GM12865 (cell line): ENCODE measurements at regions not wholly inside any gene's neighbourhood (a gene's known extent, or its start where the extent isn't known, plus 50 kb on each side); places are given as distances from the start of the nearest gene placed in this dataset.
"Not testable (repeated sequence)": the region's sequence is repeated elsewhere in the genome, so short reads cannot be mapped to it uniquely, and the experiment has no call there.

ENCODE experiments used
- DNase-seq: peaks from one replicate; pipeline ENCODE4 v3.0.0; 2010; ENCODE audit warnings: low read depth
- H3K4me3 ChIP-seq: 2 replicates; pipeline ENCODE4 v1.5.1; 2011; ENCODE audit warnings: mild to moderate bottlenecking, low read depth, low read length, control low read depth
- TF ChIP-seq, protein P1 (sequence below): IDR thresholded peaks from 2 replicates; pipeline ENCODE4 v1.5.1; 2011; ENCODE audit warnings: low read length, control low read depth, low read depth, inconsistent platforms; ENCODE audit not compliant: insufficient read depth; ENCODE audit errors: missing control alignments

- TF ChIP-seq, protein P1, sequence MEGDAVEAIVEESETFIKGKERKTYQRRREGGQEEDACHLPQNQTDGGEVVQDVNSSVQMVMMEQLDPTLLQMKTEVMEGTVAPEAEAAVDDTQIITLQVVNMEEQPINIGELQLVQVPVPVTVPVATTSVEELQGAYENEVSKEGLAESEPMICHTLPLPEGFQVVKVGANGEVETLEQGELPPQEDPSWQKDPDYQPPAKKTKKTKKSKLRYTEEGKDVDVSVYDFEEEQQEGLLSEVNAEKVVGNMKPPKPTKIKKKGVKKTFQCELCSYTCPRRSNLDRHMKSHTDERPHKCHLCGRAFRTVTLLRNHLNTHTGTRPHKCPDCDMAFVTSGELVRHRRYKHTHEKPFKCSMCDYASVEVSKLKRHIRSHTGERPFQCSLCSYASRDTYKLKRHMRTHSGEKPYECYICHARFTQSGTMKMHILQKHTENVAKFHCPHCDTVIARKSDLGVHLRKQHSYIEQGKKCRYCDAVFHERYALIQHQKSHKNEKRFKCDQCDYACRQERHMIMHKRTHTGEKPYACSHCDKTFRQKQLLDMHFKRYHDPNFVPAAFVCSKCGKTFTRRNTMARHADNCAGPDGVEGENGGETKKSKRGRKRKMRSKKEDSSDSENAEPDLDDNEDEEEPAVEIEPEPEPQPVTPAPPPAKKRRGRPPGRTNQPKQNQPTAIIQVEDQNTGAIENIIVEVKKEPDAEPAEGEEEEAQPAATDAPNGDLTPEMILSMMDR, result no peak
- no peak overlapping the region for H3K4me3 ChIP-seq
- DNase-seq, result no peak
Observed at GRCh38 chr15:22228101-22228762, 147.9 kb downstream of the OR4M2 start.

GRCh38 chr15:22229990-22230819, 149.9 kb downstream of the OR4M2 start:
- H3K4me3 ChIP-seq, result no peak overlapping the region
- TF ChIP-seq, protein P1, result no peak

GRCh38 chr15:22231603-22232002, 151.3 kb downstream of the OR4M2 start:
- DNase-seq, result no peak
- H3K4me3 ChIP-seq, result no peak overlapping the region
- TF ChIP-seq, protein P1, result no peak

More at GRCh38 chr15:22229990-22230819, 149.9 kb downstream of the OR4M2 start:
- DNase-seq, result no peak

- H3K4me3 ChIP-seq, result no peak overlapping the region
- TF ChIP-seq, protein P1, result no peak
- DNase-seq, result no peak
Observed at GRCh38 chr15:22232675-22233074, 152.3 kb downstream of the OR4M2 start.

DNA sequence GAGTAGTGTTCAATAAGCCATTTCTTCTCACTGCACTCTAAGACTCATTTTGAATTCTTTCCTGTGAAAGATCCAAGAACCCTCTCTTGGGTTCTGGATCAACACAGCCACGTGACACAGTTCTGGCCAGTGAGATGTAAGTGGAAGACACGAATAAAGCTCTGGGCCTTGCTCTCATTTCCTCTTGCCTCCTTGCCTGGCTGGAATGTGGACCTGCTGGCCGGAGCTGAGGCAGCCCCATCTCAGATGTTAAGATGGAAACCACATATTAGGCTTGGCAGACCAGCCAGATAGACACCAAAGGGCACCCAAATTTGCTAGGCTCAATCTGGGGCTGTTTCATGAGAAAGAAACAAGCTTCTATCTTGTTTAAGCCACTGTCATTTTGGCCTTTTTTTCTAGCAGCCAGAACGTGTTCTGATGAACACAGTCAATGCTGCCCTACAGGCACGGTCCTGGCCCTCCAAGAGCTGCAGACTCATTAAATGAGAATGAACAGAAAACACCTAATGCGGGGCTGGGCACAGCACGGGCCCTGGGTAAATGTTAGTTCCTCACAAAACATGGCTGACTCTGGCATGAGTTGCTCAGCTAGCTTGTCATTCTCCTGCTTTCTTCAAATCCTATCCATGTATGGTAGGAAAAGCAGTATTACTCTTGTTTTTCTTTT, 155.1 kb downstream of the OR4M2 start:
- not testable (repeated sequence) for H3K4me3 ChIP-seq, DNase-seq

GRCh38 chr15:22236469-22236868, 156.1 kb downstream of the OR4M2 start:
- no peak overlapping the region for H3K4me3 ChIP-seq
- TF ChIP-seq, protein P1, result no peak
- no peak for DNase-seq

DNA sequence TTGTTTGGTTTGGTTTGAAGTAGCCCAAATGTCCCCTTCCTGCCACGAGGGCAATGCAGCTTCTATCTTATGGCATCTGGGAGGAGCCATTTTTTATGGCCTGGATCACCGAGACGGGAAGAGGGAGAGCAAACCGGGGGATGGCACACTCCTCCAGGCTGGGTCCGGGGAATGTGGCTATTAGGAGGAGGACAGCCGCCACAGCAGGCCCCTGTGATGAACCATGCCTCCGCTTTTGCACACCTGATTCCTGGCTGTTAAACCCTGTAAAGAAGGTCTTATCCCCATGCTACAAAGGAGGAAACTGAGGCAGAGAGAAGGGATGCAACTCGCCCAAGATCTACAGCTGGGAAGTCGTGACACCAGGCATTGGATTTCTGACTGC, 157.6 kb downstream of the OR4M2 start:
- H3K4me3 ChIP-seq, result no peak overlapping the region
- DNase-seq, result no peak
- TF ChIP-seq, protein P1, result no peak

DNA sequence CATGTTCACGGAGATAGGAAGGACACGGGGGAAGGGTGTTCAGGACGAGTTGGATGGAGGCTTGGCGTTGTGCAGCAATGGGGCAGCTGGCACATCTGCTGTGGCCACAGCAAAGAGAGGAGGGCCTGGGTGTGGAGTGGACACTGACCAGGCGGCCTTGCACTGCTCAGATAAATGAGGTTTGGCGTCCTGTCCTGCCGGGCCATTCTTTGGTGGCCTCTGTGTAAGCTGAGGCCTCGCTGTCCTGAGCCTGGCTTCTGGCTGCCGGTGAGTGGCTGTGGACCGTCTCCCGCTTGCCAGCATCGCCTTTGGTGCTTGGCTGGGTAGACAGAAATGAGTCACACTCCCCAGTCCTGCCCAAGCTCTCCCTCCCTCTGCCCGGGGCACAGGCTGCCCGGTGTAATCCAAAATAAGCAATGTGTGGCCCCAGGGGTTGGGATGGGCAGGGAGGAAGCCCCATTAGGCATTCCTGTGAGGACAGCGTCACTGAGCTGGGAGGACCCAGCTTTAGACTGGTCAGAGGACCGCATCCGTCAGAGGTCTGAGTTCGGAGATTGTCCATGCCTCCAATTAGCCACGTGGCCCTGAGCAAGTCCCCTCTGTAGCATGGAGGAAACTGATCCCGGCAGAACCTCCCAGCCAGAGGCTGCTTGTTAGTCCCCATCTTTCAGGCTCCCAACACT, 158.1 kb downstream of the OR4M2 start:
- H3K4me3 ChIP-seq, DNase-seq: not testable (repeated sequence)

DNA sequence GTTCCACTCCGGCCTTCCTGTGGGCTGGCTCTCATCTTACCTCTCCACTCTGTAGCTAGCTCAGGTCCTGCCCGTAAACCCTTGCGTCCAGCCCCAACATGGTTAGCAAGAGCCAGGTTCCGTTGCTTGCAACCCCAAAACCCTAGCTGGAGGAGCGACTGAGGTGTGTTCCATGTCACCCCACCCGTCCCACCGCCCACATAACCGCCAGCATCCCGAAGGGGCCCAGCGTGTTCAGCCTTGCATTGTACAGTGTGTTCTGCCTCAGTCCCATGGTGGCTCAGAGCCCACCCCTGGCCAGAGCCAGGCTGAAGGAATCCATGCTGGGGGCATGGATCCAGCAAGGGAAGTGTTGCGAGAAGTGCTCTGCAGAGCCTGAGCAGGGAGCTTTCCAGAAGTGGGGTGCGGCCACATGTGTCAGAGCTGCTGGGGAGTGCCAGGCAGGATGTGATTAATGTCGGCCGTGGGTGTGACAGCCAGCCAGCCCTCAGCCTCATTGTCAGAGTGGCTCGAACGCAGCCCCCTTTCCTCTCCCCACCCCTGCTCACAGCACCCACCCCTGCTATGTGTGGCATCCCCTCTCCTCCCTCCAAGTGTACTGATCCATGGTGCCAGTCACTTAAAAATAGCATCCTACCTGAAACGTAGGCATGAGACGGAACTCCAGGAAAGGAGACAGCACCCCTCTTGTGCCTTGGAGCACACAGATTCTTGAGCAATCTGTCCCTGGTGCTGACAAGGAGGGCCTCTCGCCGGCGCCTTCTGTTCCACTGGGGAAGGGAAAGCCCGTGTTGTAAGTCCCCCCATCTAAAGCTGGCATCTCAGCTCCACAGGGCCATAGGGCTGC, 158.9 kb downstream of the OR4M2 start:
- H3K4me3 ChIP-seq, DNase-seq: not testable (repeated sequence)
